HepG2 (cell line): ENCODE measurements at regions not wholly inside any gene's neighbourhood (a gene's known extent, or its start where the extent isn't known, plus 50 kb on each side); places are given as distances from the start of the nearest gene placed in this dataset.

Source experiments
- ESRRA ChIP-seq: sonication (generic); formaldehyde crosslinking; IDR thresholded peaks from 2 replicates; pipeline ENCODE4 v1.5.1; 2020; ENCODE audit warnings: mild to moderate bottlenecking, low read depth, missing genetic modification reagents
- SETDB1 ChIP-seq: sonication (generic); formaldehyde crosslinking; IDR thresholded peaks from 2 replicates; pipeline ENCODE4 v1.5.1; 2020; ENCODE audit warnings: missing genetic modification reagents, mild to moderate bottlenecking, borderline replicate concordance
- TCF12 ChIP-seq, 2 experiments: fragments of 450-650 bp in 1 of 2; sonication (generic) in 1 of 2; formaldehyde crosslinking in 1 of 2; IDR thresholded peaks; 2 replicates each; pipeline versions ENCODE4 v1.6.1 to v1.8.0; 2017 to 2022; ENCODE audit warnings: antibody characterized with exemption in 1 of 2, mild to moderate bottlenecking in 1 of 2, missing genetic modification reagents in 1 of 2, moderate library complexity in 1 of 2
- ZFP36L2 ChIP-seq: sonication (generic); formaldehyde crosslinking; IDR thresholded peaks from 2 replicates; pipeline ENCODE4 v1.4.0; 2020; ENCODE audit warnings: missing genetic modification reagents
- ZKSCAN5 ChIP-seq: sonication (generic); formaldehyde crosslinking; IDR thresholded peaks from 2 replicates; pipeline ENCODE4 v1.5.1; 2020; ENCODE audit warnings: mild to moderate bottlenecking, missing genetic modification reagents
- ZNF333 ChIP-seq: sonication (generic); formaldehyde crosslinking; IDR thresholded peaks from 2 replicates; pipeline ENCODE4 v1.4.0; 2020; ENCODE audit warnings: mild to moderate bottlenecking, missing genetic modification reagents, borderline replicate concordance
- ZNF616 ChIP-seq: sonication (generic); formaldehyde crosslinking; IDR thresholded peaks from 2 replicates; pipeline ENCODE4 v1.5.0; 2020; ENCODE audit warnings: low read depth, mild to moderate bottlenecking, missing genetic modification reagents
- TF ChIP-seq, protein P1 (sequence below): IDR thresholded peaks from 2 replicates; pipeline ENCODE4 v1.6.1; 2016; ENCODE audit warnings: mild to moderate bottlenecking
- TF ChIP-seq, protein P2 (sequence below): sonication (generic); formaldehyde crosslinking; IDR thresholded peaks from 2 replicates; pipeline ENCODE4 v1.4.0; 2020; ENCODE audit warnings: mild to moderate bottlenecking, missing genetic modification reagents
- TF ChIP-seq, protein P3 (sequence below): IDR thresholded peaks from 2 replicates; pipeline ENCODE4 v1.6.1; 2018; ENCODE audit warnings: missing genetic modification reagents, mild to moderate bottlenecking, missing compliant biosample characterization
- TF ChIP-seq, protein P4 (sequence below): sonication (generic); formaldehyde crosslinking; IDR thresholded peaks from 2 replicates; pipeline ENCODE4 v1.4.0; 2020; ENCODE audit warnings: mild to moderate bottlenecking, missing genetic modification reagents
- TF ChIP-seq, protein P5 (sequence below): sonication (generic); formaldehyde crosslinking; IDR thresholded peaks from 2 replicates; pipeline ENCODE4 v1.4.0; 2020; ENCODE audit warnings: missing genetic modification reagents, mild to moderate bottlenecking, borderline replicate concordance

DNA sequence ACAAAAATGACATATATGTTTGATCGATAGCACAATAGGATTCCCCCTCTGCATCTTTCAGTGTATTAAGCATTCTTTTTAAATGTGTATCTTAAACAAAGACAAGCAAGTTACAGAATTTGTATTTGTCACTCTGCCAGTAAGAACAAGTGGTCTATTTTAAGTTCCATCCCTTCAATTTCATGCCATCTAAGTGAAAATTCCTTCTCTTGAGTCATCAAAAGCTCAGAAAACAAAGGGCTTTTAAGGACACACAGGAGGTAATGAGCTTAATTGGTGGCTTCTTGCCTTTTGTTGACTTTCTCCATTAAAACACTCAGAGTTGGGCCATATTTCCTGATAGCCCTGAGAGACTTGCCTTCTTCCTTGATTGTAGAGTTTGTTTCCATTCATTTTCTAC lies 547.8 kb downstream of the TENT5A start (continued):
- TF ChIP-seq, protein P1, sequence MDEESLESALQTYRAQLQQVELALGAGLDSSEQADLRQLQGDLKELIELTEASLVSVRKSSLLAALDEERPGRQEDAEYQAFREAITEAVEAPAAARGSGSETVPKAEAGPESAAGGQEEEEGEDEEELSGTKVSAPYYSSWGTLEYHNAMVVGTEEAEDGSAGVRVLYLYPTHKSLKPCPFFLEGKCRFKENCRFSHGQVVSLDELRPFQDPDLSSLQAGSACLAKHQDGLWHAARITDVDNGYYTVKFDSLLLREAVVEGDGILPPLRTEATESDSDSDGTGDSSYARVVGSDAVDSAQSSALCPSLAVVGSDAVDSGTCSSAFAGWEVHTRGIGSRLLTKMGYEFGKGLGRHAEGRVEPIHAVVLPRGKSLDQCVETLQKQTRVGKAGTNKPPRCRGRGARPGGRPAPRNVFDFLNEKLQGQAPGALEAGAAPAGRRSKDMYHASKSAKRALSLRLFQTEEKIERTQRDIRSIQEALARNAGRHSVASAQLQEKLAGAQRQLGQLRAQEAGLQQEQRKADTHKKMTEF (CRISPR knock-in tag), result no peak
- TF ChIP-seq, protein P2, sequence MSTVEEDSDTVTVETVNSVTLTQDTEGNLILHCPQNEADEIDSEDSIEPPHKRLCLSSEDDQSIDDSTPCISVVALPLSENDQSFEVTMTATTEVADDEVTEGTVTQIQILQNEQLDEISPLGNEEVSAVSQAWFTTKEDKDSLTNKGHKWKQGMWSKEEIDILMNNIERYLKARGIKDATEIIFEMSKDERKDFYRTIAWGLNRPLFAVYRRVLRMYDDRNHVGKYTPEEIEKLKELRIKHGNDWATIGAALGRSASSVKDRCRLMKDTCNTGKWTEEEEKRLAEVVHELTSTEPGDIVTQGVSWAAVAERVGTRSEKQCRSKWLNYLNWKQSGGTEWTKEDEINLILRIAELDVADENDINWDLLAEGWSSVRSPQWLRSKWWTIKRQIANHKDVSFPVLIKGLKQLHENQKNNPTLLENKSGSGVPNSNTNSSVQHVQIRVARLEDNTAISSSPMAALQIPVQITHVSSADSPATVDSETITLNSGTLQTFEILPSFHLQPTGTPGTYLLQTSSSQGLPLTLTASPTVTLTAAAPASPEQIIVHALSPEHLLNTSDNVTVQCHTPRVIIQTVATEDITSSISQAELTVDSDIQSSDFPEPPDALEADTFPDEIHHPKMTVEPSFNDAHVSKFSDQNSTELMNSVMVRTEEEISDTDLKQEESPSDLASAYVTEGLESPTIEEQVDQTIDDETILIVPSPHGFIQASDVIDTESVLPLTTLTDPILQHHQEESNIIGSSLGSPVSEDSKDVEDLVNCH (CRISPR knock-in tag), result no peak
- TF ChIP-seq ZNF333 (CRISPR knock-in tag), result no peak
- TF ChIP-seq ZNF616 (CRISPR knock-in tag), result no peak
- TF ChIP-seq ZFP36L2 (CRISPR knock-in tag), result no peak
- TF ChIP-seq, protein P3, sequence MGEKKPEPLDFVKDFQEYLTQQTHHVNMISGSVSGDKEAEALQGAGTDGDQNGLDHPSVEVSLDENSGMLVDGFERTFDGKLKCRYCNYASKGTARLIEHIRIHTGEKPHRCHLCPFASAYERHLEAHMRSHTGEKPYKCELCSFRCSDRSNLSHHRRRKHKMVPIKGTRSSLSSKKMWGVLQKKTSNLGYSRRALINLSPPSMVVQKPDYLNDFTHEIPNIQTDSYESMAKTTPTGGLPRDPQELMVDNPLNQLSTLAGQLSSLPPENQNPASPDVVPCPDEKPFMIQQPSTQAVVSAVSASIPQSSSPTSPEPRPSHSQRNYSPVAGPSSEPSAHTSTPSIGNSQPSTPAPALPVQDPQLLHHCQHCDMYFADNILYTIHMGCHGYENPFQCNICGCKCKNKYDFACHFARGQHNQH (CRISPR knock-in tag), result no peak
- TF ChIP-seq, protein P4, sequence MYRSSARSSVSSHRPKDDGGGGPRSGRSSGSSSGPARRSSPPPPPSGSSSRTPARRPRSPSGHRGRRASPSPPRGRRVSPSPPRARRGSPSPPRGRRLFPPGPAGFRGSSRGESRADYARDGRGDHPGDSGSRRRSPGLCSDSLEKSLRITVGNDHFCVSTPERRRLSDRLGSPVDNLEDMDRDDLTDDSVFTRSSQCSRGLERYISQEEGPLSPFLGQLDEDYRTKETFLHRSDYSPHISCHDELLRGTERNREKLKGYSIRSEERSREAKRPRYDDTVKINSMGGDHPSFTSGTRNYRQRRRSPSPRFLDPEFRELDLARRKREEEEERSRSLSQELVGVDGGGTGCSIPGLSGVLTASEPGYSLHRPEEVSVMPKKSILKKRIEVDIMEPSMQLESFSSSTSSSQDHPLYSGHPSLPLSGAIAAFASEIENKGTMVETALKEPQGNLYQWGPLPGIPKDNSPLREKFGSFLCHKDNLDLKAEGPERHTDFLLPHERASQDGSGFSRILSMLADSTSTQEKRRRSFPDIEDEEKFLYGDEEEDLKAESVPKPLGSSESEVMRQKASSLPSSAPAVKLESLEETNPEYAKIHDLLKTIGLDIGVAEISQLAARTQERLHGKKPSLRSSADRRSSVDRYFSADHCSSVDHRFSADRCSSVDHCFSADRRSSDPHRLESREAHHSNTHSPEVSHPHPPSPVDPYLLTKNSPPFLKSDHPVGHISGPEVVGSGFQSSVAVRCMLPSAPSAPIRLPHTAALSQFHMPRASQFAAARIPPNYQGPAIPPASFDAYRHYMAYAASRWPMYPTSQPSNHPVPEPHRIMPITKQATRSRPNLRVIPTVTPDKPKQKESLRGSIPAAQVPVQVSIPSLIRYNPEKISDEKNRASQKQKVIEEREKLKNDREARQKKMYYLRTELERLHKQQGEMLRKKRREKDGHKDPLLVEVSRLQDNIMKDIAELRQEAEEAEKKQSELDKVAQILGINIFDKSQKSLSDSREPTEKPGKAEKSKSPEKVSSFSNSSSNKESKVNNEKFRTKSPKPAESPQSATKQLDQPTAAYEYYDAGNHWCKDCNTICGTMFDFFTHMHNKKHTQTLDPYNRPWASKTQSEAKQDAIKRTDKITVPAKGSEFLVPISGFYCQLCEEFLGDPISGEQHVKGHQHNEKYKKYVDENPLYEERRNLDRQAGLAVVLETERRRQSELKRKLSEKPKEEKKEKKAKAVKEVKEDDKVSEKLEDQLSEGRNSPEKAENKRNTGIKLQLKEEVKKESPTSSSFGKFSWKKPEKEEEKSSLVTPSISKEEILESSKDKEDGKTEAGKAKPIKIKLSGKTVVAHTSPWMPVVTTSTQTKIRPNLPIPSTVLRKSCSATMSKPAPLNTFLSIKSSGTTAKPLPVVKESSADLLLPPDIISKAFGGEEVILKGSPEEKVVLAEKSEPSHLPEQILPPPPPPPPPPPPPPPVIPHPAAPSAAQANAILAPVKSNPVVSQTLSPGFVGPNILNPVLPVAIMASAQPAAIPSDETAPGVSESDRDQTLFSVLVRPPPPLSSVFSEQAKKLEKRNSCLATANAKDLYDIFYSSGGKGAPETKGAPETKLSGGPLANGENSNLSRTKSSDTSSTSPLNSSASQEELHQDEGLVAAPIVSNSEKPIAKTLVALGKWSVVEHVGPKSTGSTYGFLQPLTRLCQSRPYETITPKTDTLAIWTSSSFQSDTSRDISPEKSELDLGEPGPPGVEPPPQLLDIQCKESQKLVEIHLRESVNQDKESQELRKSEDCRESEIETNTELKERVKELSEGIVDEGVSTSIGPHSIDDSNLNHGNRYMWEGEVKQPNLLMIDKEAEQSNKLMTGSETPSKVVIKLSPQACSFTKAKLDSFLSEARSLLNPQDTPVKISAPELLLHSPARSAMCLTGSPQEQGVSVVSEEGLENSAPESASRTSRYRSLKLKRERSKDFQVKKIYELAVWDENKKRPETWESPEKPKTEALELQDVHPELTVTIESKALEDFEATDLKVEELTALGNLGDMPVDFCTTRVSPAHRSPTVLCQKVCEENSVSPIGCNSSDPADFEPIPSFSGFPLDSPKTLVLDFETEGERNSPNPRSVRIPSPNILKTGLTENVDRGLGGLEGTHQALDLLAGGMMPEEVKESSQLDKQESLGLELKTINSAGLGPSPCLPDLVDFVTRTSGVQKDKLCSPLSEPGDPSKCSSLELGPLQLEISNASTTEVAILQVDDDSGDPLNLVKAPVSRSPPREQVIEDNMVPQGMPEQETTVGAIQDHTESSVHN (CRISPR knock-in tag), result no peak
- TF ChIP-seq ESRRA (CRISPR knock-in tag), result no peak
- TF ChIP-seq, protein P5, sequence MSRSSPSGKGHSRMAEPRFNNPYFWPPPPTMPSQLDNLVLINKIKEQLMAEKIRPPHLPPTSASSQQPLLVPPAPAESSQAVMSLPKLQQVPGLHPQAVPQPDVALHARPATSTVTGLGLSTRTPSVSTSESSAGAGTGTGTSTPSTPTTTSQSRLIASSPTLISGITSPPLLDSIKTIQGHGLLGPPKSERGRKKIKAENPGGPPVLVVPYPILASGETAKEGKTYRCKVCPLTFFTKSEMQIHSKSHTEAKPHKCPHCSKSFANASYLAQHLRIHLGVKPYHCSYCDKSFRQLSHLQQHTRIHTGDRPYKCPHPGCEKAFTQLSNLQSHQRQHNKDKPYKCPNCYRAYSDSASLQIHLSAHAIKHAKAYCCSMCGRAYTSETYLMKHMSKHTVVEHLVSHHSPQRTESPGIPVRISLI (CRISPR knock-in tag), result no peak
- TF ChIP-seq ZKSCAN5 (CRISPR knock-in tag), result no peak
- TF ChIP-seq SETDB1 (CRISPR knock-in tag), result no peak
- TF ChIP-seq TCF12 (IDR thresholded peaks at IDR 0.05), result no peak
- TF ChIP-seq TCF12 (CRISPR knock-in tag; IDR thresholded peaks at IDR 0.05), result no peak
